Natural killer cell (primary cell): ENCODE measurements at regions not wholly inside any gene's neighbourhood (a gene's known extent, or its start where the extent isn't known, plus 50 kb on each side); places are given as distances from the start of the nearest gene placed in this dataset.

Experiments
- ATAC-seq, 3 donors: fragments of 150-1000 bp in 2 of 3; fragments of 200-7000 bp in 1 of 3; cut with Tn5 transposase; 1 replicate in 1 of 3; 2 replicates in 2 of 3; pipeline ENCODE4 v1.10.0; 2021; ENCODE audit warnings: mild to moderate bottlenecking in 2 of 3, moderate library complexity in 2 of 3
- DNase-seq, 2 donors: peaks; one replicate each; pipeline versions ENCODE4 v3.0.0 to v3.0.0-alpha.2; 2013 to 2021; ENCODE audit warnings: mixed read lengths in 1 of 2
- H3K27ac ChIP-seq: one replicate; pipeline ENCODE4 v1.5.1; 2013; ENCODE audit warnings: mild to moderate bottlenecking, low read length
- H3K27me3 ChIP-seq: one replicate; pipeline ENCODE4 v1.6.1; 2013; ENCODE audit warnings: low read length; ENCODE audit not compliant: control insufficient read depth, insufficient read depth
- H3K36me3 ChIP-seq: one replicate; pipeline ENCODE4 v1.6.1; 2013; ENCODE audit warnings: low read length; ENCODE audit not compliant: control insufficient read depth, insufficient read depth
- H3K4me1 ChIP-seq: one replicate; pipeline ENCODE4 v1.6.1; 2013; ENCODE audit warnings: low read length; ENCODE audit not compliant: control insufficient read depth, insufficient read depth
- H3K4me3 ChIP-seq: one replicate; pipeline ENCODE4 v1.5.1; 2013; ENCODE audit warnings: low read length
- H3K9me3 ChIP-seq: one replicate; pipeline ENCODE4 v1.6.1; 2013; ENCODE audit warnings: low read length; ENCODE audit not compliant: control insufficient read depth, insufficient read depth
- H3K27ac Mint-ChIP-seq, 2 donors: one replicate each; pipeline ENCODE4 v1.8.0; 2022; ENCODE audit warnings: mild to moderate bottlenecking in 2 of 2, mixed read lengths in 2 of 2, moderate library complexity in 1 of 2
- H3K27me3 Mint-ChIP-seq, 2 donors: one replicate each; pipeline ENCODE4 v1.8.0; 2022; ENCODE audit warnings: low read depth in 2 of 2, mixed read lengths in 2 of 2
- H3K36me3 Mint-ChIP-seq: one replicate; pipeline ENCODE4 v1.8.0; 2022; ENCODE audit warnings: mixed read lengths
- H3K4me1 Mint-ChIP-seq, 2 donors: one replicate each; pipeline ENCODE4 v1.8.0; 2022; ENCODE audit warnings: mixed read lengths in 2 of 2
- H3K4me3 Mint-ChIP-seq: one replicate; pipeline ENCODE4 v1.8.0; 2022; ENCODE audit warnings: mild to moderate bottlenecking, moderate library complexity, mixed read lengths
- H3K9me3 Mint-ChIP-seq, 2 donors: one replicate each; pipeline ENCODE4 v1.8.0; 2022; ENCODE audit warnings: mixed read lengths in 2 of 2
- WGBS: methylation state at CpG from one replicate; pipeline ENCODE4 v1.1.7; 2013; ENCODE audit warnings: missing lambda C conversion rate; ENCODE audit not compliant: insufficient coverage; 5-methylcytosine and 5-hydroxymethylcytosine counted together
- intact Hi-C: fragments of 100-400 bp; cut with micrococcal nuclease; formaldehyde crosslinking; loops from one replicate; pipeline ENCODE4 v1.14.2; 2022
- TF ChIP-seq, protein P1 (sequence below): fragments of 200-600 bp; IDR thresholded peaks from one replicate; pipeline ENCODE4 v1.8.0; 2022; ENCODE audit warnings: antibody characterized with exemption

DNA sequence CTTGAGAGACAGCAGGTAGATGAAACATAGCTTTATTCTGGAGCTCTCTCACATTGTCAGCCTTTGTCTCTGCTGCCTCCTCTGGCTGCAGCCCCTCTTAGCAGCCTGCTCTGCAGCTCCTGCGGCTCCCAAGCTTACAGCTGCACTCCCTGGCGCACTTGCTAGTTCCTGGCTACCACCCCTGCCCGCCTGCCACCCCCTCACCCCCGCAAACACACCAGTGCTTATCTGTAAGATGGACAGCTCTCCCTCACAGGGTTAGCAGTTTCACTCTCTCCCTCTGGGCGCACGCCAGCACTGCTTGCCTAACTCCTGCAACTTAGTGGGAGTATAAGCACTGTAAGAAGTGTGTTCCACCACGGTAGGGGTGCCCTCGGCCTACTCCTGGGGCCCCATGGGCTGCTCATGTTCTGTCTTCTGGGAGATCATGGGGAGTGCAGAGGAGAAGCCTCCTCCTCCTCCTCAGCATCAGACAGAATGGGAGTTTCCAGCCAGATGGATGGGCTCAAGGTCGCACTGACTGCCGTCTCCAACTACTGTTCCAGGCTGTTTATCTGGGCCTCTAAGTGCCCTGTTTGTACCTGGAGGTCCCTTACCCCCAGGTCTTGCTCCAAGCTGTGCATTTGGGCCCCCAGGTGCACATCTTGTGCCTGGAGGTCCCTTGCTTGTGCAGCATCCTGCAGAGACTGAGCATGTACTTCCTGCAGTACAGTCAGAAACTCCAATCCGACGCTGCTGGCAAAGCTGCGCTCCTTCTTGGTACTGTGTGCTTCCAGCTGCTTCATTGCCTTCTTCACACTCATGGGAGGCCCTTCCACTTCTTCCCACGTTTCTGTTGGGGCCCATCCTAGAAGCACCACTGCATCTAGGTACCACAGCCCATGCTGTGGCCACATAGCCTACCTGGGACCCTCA is 1388.1 kb downstream of the AMY1C start:
- H3K4me1 ChIP-seq = no peaks in the 10 kb centered on the region
- Mint-ChIP-seq H3K4me3 (no peak overlapping the region), H3K9me3 (peaks cover 13 to 28% of the 10 kb centered on the region in 2 donors), H3K27ac (no peak overlapping the region), H3K27me3 (no peaks in the 10 kb centered on the region), H3K4me1 (no peaks in the 10 kb centered on the region), H3K36me3 (peaks cover 7% of the 10 kb centered on the region)
- H3K9me3 ChIP-seq = peaks cover 17% of the 10 kb centered on the region
- H3K4me3 ChIP-seq = no peak overlapping the region
- no peaks in the 10 kb centered on the region for H3K27me3 ChIP-seq
- DNase-seq (no peak), ATAC-seq (no peak)
- intact Hi-C loops = no loop called here
- TF ChIP-seq, protein P1, sequence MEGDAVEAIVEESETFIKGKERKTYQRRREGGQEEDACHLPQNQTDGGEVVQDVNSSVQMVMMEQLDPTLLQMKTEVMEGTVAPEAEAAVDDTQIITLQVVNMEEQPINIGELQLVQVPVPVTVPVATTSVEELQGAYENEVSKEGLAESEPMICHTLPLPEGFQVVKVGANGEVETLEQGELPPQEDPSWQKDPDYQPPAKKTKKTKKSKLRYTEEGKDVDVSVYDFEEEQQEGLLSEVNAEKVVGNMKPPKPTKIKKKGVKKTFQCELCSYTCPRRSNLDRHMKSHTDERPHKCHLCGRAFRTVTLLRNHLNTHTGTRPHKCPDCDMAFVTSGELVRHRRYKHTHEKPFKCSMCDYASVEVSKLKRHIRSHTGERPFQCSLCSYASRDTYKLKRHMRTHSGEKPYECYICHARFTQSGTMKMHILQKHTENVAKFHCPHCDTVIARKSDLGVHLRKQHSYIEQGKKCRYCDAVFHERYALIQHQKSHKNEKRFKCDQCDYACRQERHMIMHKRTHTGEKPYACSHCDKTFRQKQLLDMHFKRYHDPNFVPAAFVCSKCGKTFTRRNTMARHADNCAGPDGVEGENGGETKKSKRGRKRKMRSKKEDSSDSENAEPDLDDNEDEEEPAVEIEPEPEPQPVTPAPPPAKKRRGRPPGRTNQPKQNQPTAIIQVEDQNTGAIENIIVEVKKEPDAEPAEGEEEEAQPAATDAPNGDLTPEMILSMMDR = no peak
- H3K27ac ChIP-seq = no peak overlapping the region
- no peaks in the 10 kb centered on the region for H3K36me3 ChIP-seq
- 79% methylated on average over 14 of the region's 14 CpGs for WGBS

DNA sequence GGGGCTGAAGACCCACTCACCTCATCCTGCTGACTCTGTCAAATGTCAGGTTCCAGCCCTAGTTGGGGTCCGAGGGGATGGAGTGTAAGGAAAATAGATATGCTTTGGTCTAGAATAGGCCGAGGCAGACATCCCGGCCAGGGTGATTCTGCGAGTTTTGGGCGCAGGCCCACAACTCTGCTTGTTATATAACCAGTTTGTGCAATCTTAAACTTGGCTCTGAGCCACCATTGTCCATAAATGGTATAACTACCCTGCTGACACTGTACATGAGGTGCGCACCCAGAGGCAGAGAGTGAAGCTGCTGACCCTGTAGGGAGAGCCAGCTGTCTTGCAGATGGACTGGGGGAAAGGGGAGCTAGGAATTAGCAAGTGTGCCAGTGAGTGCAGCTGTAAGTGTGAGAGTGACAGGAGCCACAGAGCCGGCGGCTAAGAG is 1388.8 kb downstream of the AMY1C start:
- Histone ChIP-seq H3K9me3 (peaks cover 17% of the 10 kb centered on the region), H3K27me3 (no peaks in the 10 kb centered on the region), H3K4me3 (no peak overlapping the region), H3K4me1 (no peaks in the 10 kb centered on the region), H3K36me3 (no peaks in the 10 kb centered on the region), H3K27ac (no peak overlapping the region)
- WGBS = 87% methylated on average over 8 of the region's 8 CpGs
- no peak overlapping the region for H3K4me3 Mint-ChIP-seq
- no peaks in the 10 kb centered on the region for H3K27me3 Mint-ChIP-seq
- H3K4me1 Mint-ChIP-seq = no peaks in the 10 kb centered on the region
- H3K9me3 Mint-ChIP-seq = peaks cover 13 to 28% of the 10 kb centered on the region in 2 donors
- DNase-seq (no peak), ATAC-seq (no peak)
- peaks cover 7% of the 10 kb centered on the region for H3K36me3 Mint-ChIP-seq
- H3K27ac Mint-ChIP-seq = no peak overlapping the region
- intact Hi-C loops = no loop called here
- TF ChIP-seq, protein P1 = no peak

DNA sequence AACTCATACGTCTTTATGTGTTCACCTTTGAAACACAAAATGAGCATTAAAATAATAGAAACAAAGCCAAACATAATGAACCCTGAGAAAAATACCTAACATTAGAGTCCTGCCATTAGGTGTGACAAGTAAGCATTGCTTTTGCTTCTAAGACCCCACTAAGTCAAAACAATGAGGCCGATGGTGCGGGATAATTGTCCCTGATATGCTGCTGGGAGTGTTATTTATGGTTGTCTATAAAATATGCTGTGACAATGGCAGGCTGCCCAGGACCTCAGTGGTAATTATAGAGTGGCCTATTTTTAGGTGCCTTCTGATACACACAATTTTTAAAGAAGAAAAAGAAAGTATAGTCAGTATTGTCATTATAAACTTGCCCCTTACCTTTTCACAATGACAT is 1423.1 kb downstream of the AMY1C start:
- Histone ChIP-seq H3K27me3 (no peaks in the 10 kb centered on the region), H3K9me3 (no peaks in the 10 kb centered on the region), H3K4me3 (no peak overlapping the region), H3K36me3 (no peaks in the 10 kb centered on the region), H3K4me1 (no peaks in the 10 kb centered on the region), H3K27ac (no peak overlapping the region)
- intact Hi-C loops = no loop called here
- Mint-ChIP-seq H3K27ac (no peak overlapping the region), H3K9me3 (peaks cover 10 to 30% of the 10 kb centered on the region in 2 donors), H3K36me3 (peaks cover 3% of the 10 kb centered on the region), H3K4me1 (no peaks in the 10 kb centered on the region), H3K4me3 (no peak overlapping the region), H3K27me3 (no peaks in the 10 kb centered on the region)
- TF ChIP-seq, protein P1 = no peak
- ATAC-seq = no peak
- no peak for DNase-seq
- 95% methylated on average over 3 of the region's 3 CpGs for WGBS
